Stimulated activated CD8-positive, alpha-beta memory T cell treated with anti-CD3 and anti-CD28 coated beads, Interleukin-15, amount 100 ng/mL, for 24 hours (primary cell): ENCODE measurements at regions not wholly inside any gene's neighbourhood (a gene's known extent, or its start where the extent isn't known, plus 50 kb on each side); places are given as distances from the start of the nearest gene placed in this dataset.

Experiments used
- DNase-seq: peaks from one replicate; pipeline ENCODE4 v3.0.0-alpha.2; 2020; ENCODE audit warnings: low read depth

- no peak for DNase-seq
Observed at GRCh38 chr13:31049083-31049482, 112.6 kb downstream of the HSPH1 start.

GRCh38 chr13:31048521-31048920 lies 113.2 kb downstream of the HSPH1 start:
- no peak for DNase-seq

- no peak for DNase-seq
Observed at GRCh38 chr13:31046711-31047279, 114.3 kb downstream of the TEX26 start.

GRCh38 chr13:31045286-31046081 lies 113.0 kb downstream of the TEX26 start:
- DNase-seq = peak; percentile 33

- DNase-seq = peak; percentile 36
Observed at GRCh38 chr13:31044364-31045285, 112.2 kb downstream of the TEX26 start.

- no peak for DNase-seq
Observed at GRCh38 chr13:31043957-31044356, 111.5 kb downstream of the TEX26 start.

- DNase-seq = no peak
Observed at GRCh38 chr13:31042481-31043165, 110.2 kb downstream of the TEX26 start.

- no peak for DNase-seq
Observed at GRCh38 chr13:31042049-31042448, 109.6 kb downstream of the TEX26 start.

- DNase-seq = no peak
Observed at GRCh38 chr13:31038834-31039552, 106.5 kb downstream of the TEX26 start.

GRCh38 chr13:31037874-31038500 lies 105.5 kb downstream of the TEX26 start:
- DNase-seq = no peak

- DNase-seq = no peak
Observed at GRCh38 chr13:31036731-31037695, 104.6 kb downstream of the TEX26 start.

- no peak for DNase-seq
Observed at GRCh38 chr13:31035185-31035965, 102.9 kb downstream of the TEX26 start.

- DNase-seq = no peak
Observed at GRCh38 chr13:31032528-31033113, 100.2 kb downstream of the TEX26 start.

GRCh38 chr13:31031482-31031881 lies 99.0 kb downstream of the TEX26 start:
- no peak for DNase-seq

- no peak for DNase-seq
Observed at GRCh38 chr13:31029102-31029501, 96.6 kb downstream of the TEX26 start.

- no peak for DNase-seq
Observed at GRCh38 chr13:31027136-31027535, 94.7 kb downstream of the TEX26 start.
